Aorta (tissue), 5 donors: ENCODE measurements at regions not wholly inside any gene's neighbourhood (a gene's known extent, or its start where the extent isn't known, plus 50 kb on each side); places are given as distances from the start of the nearest gene placed in this dataset.

Source experiments
- ATAC-seq: fragments of 200-7000 bp; cut with Tn5 transposase; one replicate; pipeline ENCODE4 v1.9.1; 2022; ENCODE audit warnings: moderate library complexity; ENCODE audit not compliant: low FRiP score
- DNase-seq, 2 donors: peaks; one replicate each; pipeline ENCODE4 v3.0.0-alpha.2; 2020
- H3K27ac ChIP-seq, 2 donors: one replicate each; pipeline ENCODE4 v1.5.1; 2013; ENCODE audit warnings: low read length in 2 of 2, mild to moderate bottlenecking in 2 of 2, moderate library complexity in 2 of 2, control low read depth in 1 of 2, inconsistent platforms in 1 of 2, low read depth in 1 of 2
- H3K27me3 ChIP-seq, 2 donors: one replicate each; pipeline ENCODE4 v1.6.1; 2013; ENCODE audit warnings: control low read depth in 1 of 2, low read length in 1 of 2, mild to moderate bottlenecking in 1 of 2, moderate library complexity in 1 of 2; ENCODE audit not compliant: insufficient read depth in 2 of 2, control insufficient read depth in 1 of 2
- H3K36me3 ChIP-seq, 2 donors: one replicate each; pipeline ENCODE4 v1.6.1; 2013; ENCODE audit warnings: control low read depth in 1 of 2, low read length in 1 of 2, mild to moderate bottlenecking in 1 of 2; ENCODE audit not compliant: insufficient read depth in 2 of 2, control insufficient read depth in 1 of 2
- H3K4me1 ChIP-seq, 2 donors: one replicate each; pipeline ENCODE4 v1.6.1; 2013; ENCODE audit warnings: low read length in 2 of 2, control low read depth in 1 of 2, mild to moderate bottlenecking in 1 of 2, moderate library complexity in 1 of 2; ENCODE audit not compliant: insufficient read depth in 2 of 2, control insufficient read depth in 1 of 2
- H3K4me3 ChIP-seq, 2 donors: one replicate each; pipeline ENCODE4 v1.5.1; 2013; ENCODE audit warnings: low read length in 2 of 2, control low read depth in 1 of 2, mild to moderate bottlenecking in 1 of 2
- H3K9me3 ChIP-seq: one replicate; pipeline ENCODE4 v1.6.1; 2013; ENCODE audit warnings: mild to moderate bottlenecking, low read length; ENCODE audit not compliant: control insufficient read depth
- WGBS, 2 donors: extraction: QIAGEN DNeasy Blood & Tissue Kit; methylation state at CpG; one replicate each; pipeline ENCODE4 v1.1.7; 2013; 5-methylcytosine and 5-hydroxymethylcytosine counted together
- intact Hi-C, 2 donors: fragments of 100-400 bp; cut with DNase I; formaldehyde crosslinking; loops; one replicate each; pipeline versions ENCODE4 v1.14.2 to v1.15.0; 2022
- donor health status: healthy with polysubstance abuse.
- donor health status: Bipolar disorder and iron deficiency.
- donor health status: DM: no; HTN: no; CAD: no.
- donor health status: DM: no; HTN: no; CAD: no.
- donor health status: DM: yes; HTN: yes; CAD: no.

DNA sequence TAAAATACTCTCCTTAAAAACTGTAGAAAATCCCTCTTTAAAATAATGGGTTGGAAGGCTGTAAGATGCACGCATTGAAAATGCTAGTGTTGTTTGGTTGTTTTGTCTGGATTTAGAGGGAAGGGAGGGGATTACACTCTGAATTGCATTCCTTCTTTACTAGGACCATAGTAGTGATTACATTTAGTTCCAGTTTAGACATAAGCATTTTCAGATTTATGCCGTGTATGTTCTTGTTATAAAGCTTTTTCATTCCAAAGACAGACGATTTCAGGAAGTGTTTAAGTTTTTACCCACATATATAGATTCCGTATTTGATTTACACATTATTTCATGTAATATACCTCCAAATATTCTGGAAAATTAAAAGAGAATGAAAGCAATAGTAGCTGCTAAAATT is 538.4 kb downstream of the PTPRC start:
- no peaks in the 10 kb centered on the region for H3K9me3 ChIP-seq
- no peaks in the 10 kb centered on the region for H3K36me3 ChIP-seq
- H3K4me3 ChIP-seq: no peak overlapping the region
- no peak overlapping the region for H3K27ac ChIP-seq
- H3K27me3 ChIP-seq: no peaks in the 10 kb centered on the region
- ATAC-seq: no peak
- intact Hi-C loops: no loop called here
- DNase-seq: no peak
- WGBS, 2 donors: 66 to 75% methylated on average over 4 of the region's 4 CpGs
- H3K4me1 ChIP-seq: no peaks in the 10 kb centered on the region

DNA sequence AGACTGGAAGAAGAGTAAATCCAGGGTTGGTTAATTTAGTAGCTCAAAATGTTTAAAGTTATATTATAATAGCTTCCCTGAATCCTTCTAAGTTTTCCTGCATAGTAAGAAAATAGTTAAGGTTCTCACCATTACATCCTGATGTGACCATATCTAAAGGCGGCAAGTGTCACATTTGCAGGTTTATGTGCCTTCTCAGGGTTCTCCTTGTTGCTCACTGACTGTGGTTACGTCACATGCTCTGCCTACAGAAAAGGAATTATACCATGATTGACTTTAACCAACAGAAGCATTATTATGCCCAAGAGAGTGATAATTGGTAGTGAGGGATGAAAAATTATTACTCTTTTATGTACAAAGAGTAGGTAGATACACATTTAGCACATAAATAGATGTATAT is 539.8 kb downstream of the PTPRC start:
- Histone ChIP-seq H3K27ac (no peak overlapping the region), H3K4me3 (no peak overlapping the region), H3K27me3 (no peaks in the 10 kb centered on the region), H3K9me3 (no peaks in the 10 kb centered on the region), H3K4me1 (no peaks in the 10 kb centered on the region), H3K36me3 (no peaks in the 10 kb centered on the region)
- WGBS, 2 donors: 97 to 99% methylated on average over 2 of the region's 2 CpGs
- DNase-seq (no peak), ATAC-seq (no peak)
- intact Hi-C loops: no loop called here

DNA sequence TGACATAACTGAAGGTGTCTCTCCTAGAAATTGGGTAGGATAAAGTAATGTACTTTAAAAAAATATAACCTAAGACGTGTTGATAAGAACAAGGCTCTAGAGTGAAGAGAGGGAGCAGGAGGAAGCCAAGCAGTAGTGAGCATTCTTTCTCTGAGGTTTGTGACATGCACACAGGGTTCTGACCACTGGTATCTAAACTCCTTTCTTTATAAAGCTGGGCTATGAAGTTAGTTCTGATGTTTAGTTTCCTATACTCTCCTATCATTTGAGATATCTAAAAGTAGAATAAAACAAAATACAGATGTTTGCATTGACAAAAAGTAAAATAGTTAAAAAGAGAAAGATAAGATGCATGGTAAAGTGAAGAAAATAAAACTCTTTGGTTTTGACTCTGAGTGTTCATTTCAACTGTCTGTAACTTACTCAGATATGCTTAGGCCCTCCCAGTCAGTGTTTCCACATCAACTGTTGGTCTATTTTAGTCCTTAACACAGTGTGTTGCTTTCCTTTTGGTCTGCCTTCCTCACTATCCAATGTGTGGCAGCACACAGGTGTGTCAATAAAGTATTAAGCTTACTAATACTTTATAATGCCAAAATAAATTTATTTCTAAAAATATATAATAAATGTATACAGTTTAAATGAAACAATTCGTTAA is 543.5 kb downstream of the PTPRC start:
- no peak for ATAC-seq
- H3K4me3 ChIP-seq: no peak overlapping the region
- no peaks in the 10 kb centered on the region for H3K36me3 ChIP-seq

DNA sequence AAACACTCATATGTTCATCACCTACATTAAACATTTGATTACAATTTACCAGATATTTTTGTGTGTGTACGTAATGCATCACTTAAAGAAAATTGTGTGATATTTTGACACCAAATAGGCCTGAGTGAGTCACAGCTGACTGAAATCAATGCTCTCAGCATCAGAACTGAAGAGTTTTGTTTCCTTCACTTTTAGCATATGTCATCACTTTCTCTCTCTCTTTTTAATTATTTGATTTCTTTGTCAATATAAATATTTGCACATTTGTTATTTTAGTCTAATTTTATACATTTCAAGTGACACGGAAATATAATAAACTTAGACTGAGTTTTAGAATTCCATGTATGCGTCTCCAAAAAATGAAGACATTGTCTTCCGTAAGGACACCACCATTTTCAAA is 545.3 kb downstream of the PTPRC start:
- no peak overlapping the region for H3K27ac ChIP-seq
- no peaks in the 10 kb centered on the region for H3K9me3 ChIP-seq
- DNase-seq: no peak
- WGBS, 2 donors: 95 to 97% methylated on average over 4 of the region's 4 CpGs
- no peak overlapping the region for H3K4me3 ChIP-seq
- ATAC-seq: no peak
- no peaks in the 10 kb centered on the region for H3K27me3 ChIP-seq
- no peaks in the 10 kb centered on the region for H3K36me3 ChIP-seq
- intact Hi-C loops: no loop called here
- H3K4me1 ChIP-seq: no peaks in the 10 kb centered on the region

More for the DNA sequence above, 543.5 kb downstream of the PTPRC start:
- Histone ChIP-seq H3K27me3 (no peaks in the 10 kb centered on the region), H3K27ac (no peak overlapping the region), H3K9me3 (no peaks in the 10 kb centered on the region), H3K4me1 (no peaks in the 10 kb centered on the region)
- 34 to 41% methylated on average over 2 of the region's 2 CpGs for WGBS, 2 donors
- DNase-seq: no peak
- intact Hi-C loops: no loop called here

DNA sequence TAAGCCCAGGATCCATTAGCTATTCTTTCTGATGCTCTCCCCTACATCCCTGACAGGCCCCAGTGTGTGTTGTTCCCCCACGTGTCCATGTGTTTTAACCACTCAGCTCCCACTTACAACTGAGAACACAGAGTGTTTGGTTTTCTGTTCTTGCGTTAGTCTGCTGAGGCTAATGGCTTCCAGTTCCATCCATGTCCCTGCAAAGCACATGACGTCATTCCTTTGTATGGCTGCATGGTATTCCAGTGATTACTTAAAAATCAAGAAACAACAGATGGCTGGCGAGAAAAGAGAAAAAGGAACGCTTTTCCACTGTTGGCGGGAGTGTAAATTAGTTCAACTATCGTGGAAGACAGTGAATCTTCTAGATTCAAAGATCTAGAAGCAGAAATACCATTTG is 556.0 kb downstream of the PTPRC start:
- Histone ChIP-seq H3K4me1 (no peaks in the 10 kb centered on the region), H3K9me3 (no peaks in the 10 kb centered on the region), H3K27ac (no peak overlapping the region), H3K4me3 (no peak overlapping the region), H3K36me3 (no peaks in the 10 kb centered on the region), H3K27me3 (no peaks in the 10 kb centered on the region)
- intact Hi-C loops: no loop called here
- ATAC-seq (no peak), DNase-seq (no peak)
- 92 to 94% methylated on average over 7 of the region's 7 CpGs for WGBS, 2 donors

DNA sequence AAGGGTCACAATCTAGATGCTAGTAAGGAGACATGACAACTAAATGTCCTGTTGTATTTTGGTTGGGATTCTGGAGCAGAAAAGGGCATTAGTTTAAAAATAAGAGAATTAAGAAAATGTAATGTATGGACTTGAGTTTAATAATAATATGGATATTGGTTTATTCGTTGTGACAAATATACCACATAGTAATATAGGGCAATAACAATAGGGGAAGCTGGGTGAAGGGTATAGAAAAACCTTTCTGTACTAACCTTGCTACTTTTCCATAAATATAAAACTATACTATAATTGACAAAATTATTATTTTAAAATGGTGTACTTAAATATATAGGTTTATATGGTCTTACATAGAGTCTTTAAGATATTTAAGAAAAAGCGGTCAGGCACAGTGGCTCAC is 558.9 kb downstream of the PTPRC start:
- DNase-seq: no peak
- H3K36me3 ChIP-seq: no peaks in the 10 kb centered on the region
- no peaks in the 10 kb centered on the region for H3K9me3 ChIP-seq
- WGBS, 2 donors: 96 to 97% methylated on average over 2 of the region's 2 CpGs
- H3K4me1 ChIP-seq: no peaks in the 10 kb centered on the region
- ATAC-seq: no peak
- intact Hi-C loops: no loop called here
- H3K4me3 ChIP-seq: no peak overlapping the region
- no peaks in the 10 kb centered on the region for H3K27me3 ChIP-seq
- no peak overlapping the region for H3K27ac ChIP-seq

DNA sequence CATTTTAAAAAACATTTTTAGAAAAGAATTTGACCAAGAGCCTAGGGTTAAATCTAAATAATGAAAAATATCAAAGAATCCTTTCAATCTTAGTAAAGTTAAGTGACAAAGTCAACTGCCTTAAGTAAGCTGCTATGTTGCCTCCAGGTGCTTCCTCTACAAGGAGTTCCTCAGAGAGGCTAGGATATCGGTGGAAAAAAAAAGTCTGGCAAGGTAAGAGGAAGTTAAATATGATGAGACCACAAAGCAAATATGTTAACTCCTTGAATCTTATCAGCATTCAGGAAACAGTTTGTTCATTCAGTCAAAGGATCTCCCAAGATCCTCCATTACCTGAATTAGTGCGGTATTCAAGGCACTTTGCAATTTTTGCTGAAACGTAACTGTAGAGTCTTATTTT is 563.5 kb downstream of the PTPRC start:
- ATAC-seq: no peak
- no peaks in the 10 kb centered on the region for H3K9me3 ChIP-seq
- 52 to 67% methylated on average over 3 of the region's 3 CpGs for WGBS, 2 donors
- intact Hi-C loops: no loop called here
- no peaks in the 10 kb centered on the region for H3K36me3 ChIP-seq
- no peak overlapping the region for H3K4me3 ChIP-seq
- H3K27ac ChIP-seq: no peak overlapping the region
- H3K4me1 ChIP-seq: no peaks in the 10 kb centered on the region
- DNase-seq: no peak
- H3K27me3 ChIP-seq: no peaks in the 10 kb centered on the region

DNA sequence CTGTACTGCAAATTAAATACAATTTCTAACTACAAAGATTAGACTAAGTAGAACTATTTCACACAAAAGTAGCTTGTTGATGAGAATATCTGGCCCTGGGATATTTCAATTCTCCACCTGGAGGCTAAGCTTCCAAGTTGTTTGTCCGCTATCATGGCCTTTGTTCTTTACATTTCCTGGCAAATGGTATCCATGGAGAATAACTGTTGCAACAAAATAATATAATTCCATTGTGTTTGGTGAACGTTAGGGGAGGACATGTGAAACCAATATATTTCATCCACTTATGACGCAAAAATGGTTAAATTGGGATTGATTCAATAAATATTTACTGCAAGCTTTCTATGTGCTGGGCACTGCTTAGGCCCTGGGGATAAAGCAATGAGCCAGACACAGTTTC is 565.4 kb downstream of the PTPRC start:
- DNase-seq (no peak), ATAC-seq (no peak)
- Histone ChIP-seq H3K27ac (no peak overlapping the region), H3K4me3 (no peak overlapping the region), H3K27me3 (no peaks in the 10 kb centered on the region), H3K36me3 (no peaks in the 10 kb centered on the region), H3K4me1 (no peaks in the 10 kb centered on the region), H3K9me3 (no peaks in the 10 kb centered on the region)
- WGBS, 2 donors: 90 to 93% methylated on average over 3 of the region's 3 CpGs
- intact Hi-C loops: no loop called here

DNA sequence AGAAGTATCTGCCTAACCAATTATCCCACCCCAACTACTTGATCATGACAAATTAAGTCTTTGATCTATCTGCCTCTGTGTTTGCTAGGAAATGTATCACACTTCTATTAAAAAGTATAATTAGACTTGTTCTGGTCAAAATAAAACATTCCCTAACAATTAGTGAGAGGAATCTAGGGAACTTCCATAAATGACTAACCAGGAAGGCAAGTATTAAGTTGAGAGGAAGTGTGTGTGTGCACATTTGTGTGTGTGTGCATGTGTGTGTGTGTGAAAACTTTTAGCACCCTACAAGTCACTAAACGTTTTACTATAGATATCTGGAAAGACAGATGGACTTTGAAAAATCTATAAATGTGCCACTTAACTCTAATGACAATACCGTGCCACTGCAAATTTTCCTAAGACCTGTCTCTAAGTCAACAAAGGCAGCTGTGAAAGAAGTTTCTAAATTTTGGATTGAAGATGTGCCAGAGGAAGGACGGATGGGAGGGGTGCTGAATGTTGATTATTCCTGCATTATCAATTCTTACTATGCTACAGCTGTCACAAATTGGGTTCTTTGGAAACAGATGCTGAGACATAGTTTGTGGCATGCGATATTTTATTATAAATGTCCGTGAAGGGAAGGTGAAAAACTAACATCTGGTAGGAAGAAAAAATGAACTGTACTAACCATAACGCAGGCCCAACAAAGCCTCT is 567.1 kb downstream of the PTPRC start:
- intact Hi-C loops: no loop called here
- no peaks in the 10 kb centered on the region for H3K36me3 ChIP-seq
- DNase-seq (no peak), ATAC-seq (no peak)
- no peaks in the 10 kb centered on the region for H3K9me3 ChIP-seq
- no peaks in the 10 kb centered on the region for H3K27me3 ChIP-seq
- no peak overlapping the region for H3K4me3 ChIP-seq
- H3K4me1 ChIP-seq: no peaks in the 10 kb centered on the region
- H3K27ac ChIP-seq: no peak overlapping the region
- WGBS, 2 donors: 72 to 77% methylated on average over 6 of the region's 6 CpGs
